HG02798 (cell line): ENCODE measurements at regions not wholly inside any gene's neighbourhood (a gene's known extent, or its start where the extent isn't known, plus 50 kb on each side); places are given as distances from the start of the nearest gene placed in this dataset.

ENCODE experiments used
- ATAC-seq: cut with Tn5 transposase; IDR thresholded peaks from one replicate; pipeline ENCODE4 v1.9.1; 2021; ENCODE audit warnings: mild to moderate bottlenecking; ENCODE audit not compliant: unreplicated experiment, poor library complexity

- no peak for ATAC-seq
Observed at GRCh38 chr7:93016681-93017381, 100.9 kb downstream of the SAMD9 start.

- no peak for ATAC-seq
Observed at GRCh38 chr7:93015779-93016481, 101.8 kb downstream of the SAMD9 start.

GRCh38 chr7:93015101-93015778 is 102.5 kb downstream of the SAMD9 start:
- no peak for ATAC-seq

GRCh38 chr7:93014410-93014809 is 103.4 kb downstream of the SAMD9 start:
- no peak for ATAC-seq

GRCh38 chr7:93013446-93014061 is 104.2 kb downstream of the SAMD9 start:
- ATAC-seq = no peak

- no peak for ATAC-seq
Observed at GRCh38 chr7:93011351-93012294, 106.2 kb downstream of the SAMD9 start.

GRCh38 chr7:93008833-93009232 is 108.9 kb downstream of the SAMD9 start:
- no peak for ATAC-seq

- no peak for ATAC-seq
Observed at GRCh38 chr7:93006480-93007095, 111.2 kb downstream of the SAMD9 start.

- ATAC-seq = no peak
Observed at GRCh38 chr7:93004906-93005305, 112.9 kb downstream of the SAMD9 start.

GRCh38 chr7:92997719-92998118 is 120.1 kb downstream of the SAMD9 start:
- no peak for ATAC-seq

GRCh38 chr7:92997152-92997551 is 120.6 kb downstream of the SAMD9 start:
- ATAC-seq = no peak

- ATAC-seq = no peak
Observed at GRCh38 chr7:92994901-92995300, 122.9 kb downstream of the SAMD9 start.

GRCh38 chr7:92992932-92993331 is 124.8 kb downstream of the SAMD9 start:
- no peak for ATAC-seq

- ATAC-seq = no peak
Observed at GRCh38 chr7:92992483-92992882, 125.3 kb downstream of the SAMD9 start.

GRCh38 chr7:92991190-92991589 is 126.6 kb downstream of the SAMD9 start:
- ATAC-seq = no peak

- no peak for ATAC-seq
Observed at GRCh38 chr7:92988941-92989545, 128.7 kb downstream of the SAMD9 start.

GRCh38 chr7:92988051-92988450 is 129.7 kb downstream of the SAMD9 start:
- no peak for ATAC-seq

- no peak for ATAC-seq
Observed at GRCh38 chr7:92987538-92987937, 130.2 kb downstream of the SAMD9 start.

- ATAC-seq = no peak
Observed at GRCh38 chr7:92987095-92987494, 130.7 kb downstream of the SAMD9 start.
